Stimulated activated CD4-positive, alpha-beta T cell treated with anti-CD3 and anti-CD28 coated beads, Interleukin-12 subunit alpha, Interleukin-12 subunit beta, amount 100 ng/mL, for 24 hours (primary cell): ENCODE measurements at regions not wholly inside any gene's neighbourhood (a gene's known extent, or its start where the extent isn't known, plus 50 kb on each side); places are given as distances from the start of the nearest gene placed in this dataset.
"Not testable (repeated sequence)": the region's sequence is repeated elsewhere in the genome, so short reads cannot be mapped to it uniquely, and the experiment has no call there.

ENCODE experiments used
- DNase-seq, 2 experiments: peaks; one replicate each; pipeline ENCODE4 v3.0.0-alpha.2; 2020; ENCODE audit warnings: low read depth in 2 of 2

GRCh38 chr2:8118940-8119781 lies 562.7 kb upstream of the ID2 start:
- no peak for DNase-seq

- DNase-seq, result no peak
Measured at GRCh38 chr2:8119782-8120505, 561.9 kb upstream of the ID2 start.

GRCh38 chr2:8120506-8120860 lies 561.4 kb upstream of the ID2 start:
- no peak for DNase-seq

DNA sequence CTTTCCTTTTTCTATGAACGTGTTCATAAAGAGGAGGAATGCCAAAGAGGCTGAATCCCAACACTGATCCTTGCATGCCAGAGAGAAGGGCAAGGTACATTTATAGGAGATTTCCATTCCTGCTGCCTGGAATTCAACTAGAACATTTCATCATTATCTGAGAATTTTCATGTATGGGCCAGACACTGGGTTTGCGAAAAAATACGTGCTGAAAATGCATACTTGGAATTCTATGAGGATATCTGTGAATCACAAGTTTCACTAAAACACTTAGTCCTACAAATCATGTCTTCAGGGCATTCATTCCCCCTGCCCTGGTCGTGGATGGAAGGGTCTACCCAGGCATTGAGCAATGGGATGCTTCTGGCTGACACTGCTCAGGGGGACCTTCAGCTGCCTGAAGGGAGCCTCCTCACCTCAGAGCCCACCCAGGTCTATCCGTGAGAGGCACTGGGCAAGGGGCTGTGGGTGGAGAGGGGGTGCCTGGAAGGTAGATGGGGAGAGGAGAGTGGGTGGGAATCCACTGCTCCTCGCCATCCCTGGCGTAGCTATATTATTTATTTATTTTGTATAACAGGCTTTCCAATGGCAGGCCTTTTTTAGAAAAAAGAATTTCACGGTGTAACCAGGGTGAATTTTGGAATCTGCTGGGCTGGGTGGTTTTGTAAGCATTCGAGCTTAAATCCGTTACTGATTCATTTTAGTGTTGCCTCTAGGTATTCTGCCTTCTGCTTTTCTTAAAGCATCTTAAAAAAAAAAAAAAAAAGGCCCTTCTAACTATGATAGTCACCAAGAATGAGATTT lies 560.6 kb upstream of the ID2 start:
- no peak for DNase-seq

DNA sequence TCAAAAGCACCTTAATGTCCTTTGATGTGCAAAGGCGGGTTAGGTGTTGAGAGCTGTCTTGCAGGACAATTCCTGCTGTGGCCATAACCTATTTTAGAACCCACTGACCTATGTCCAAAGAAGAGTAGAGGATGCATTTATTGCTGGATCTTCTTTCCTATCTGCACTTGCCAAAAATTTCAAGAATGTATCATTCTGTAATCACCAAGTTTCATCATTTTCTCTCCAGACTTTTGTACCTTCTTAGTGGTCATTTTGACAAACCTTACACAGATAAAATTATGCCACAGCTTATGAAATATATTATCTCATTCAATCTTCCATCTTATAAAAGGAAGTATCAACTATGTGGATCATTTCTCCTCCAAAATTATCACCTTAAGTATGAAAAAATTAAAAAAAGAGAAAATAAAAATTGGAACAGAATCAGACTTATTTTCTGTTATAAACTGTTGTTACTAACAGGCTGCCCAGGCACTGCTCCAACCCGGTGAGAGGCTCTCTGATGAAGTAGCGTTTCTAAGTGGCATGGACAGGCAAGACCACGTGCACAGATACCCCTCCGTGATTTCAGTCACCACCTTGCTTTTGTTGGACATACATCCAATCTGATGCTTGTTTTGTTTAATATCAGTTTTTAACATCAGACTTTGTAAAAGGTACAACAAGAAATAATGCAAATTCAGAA lies 559.9 kb upstream of the ID2 start:
- DNase-seq, result no peak

GRCh38 chr2:8122520-8122919 lies 559.3 kb upstream of the ID2 start:
- DNase-seq, result no peak

GRCh38 chr2:8123464-8123863 lies 558.4 kb upstream of the ID2 start:
- no peak for DNase-seq

DNA sequence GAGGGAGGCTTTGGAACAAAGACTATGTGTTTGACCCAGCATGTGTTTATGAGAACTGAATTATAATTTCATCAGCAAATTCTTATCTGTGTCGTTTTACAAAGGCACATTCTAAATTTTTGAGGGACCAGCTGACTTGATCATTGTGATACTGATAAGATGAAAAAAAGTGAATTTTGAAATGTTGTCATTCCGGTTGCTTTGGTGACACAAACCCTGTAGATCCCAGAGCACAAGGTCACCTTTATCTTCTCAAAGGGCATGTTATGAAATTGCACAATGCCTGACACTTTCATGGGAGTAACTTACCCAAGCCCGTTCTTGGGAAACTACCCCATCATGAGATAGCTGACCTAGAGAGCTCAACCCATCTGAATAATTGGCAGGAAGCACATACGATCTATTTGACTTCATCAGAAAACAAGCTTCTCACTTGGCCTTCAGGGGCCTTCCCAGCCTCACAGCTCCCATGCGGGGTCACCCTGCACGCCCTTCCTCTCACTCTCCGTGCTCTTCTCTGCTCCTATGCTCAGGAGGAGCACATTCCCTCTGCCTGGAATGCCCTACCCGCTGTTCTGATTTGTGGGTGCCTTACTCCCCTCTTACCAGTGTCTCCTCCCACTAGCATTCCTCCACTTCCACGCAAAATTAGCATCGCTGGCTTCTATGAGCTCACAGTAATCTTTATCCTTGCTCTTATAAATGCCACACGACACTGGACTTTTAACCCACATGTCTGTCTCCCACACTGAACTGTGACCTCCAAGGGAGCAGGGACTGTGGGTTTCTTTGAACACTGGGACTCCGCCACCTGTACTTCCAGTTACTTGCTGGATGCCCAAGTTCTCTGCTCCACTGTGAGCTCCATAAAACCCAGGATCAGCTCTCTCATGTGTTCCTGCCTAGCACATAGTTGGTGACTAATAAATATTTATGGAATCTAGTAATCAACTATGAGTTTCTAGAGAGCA lies 555.8 kb upstream of the ID2 start:
- DNase-seq, result no peak

DNA sequence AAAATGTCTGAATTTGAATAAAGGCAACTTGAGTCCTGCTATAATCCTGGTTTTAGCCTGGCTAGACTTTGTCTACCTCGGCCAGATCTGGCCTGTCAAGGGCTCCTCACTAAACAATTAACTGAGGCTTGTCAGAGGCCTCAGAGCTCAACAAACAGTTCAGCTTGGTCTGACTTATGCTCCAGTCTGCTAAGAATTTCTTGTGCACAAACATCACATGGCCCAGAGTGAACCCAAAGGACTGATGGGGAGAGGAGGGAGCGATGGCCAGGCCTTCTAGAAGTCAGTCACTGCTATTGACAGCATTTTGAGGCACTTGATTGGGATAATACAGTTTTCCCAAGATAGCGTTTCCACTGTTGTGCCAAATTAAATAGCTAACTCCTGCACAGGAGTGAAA lies 555.1 kb upstream of the ID2 start:
- DNase-seq, result no peak

GRCh38 chr2:8131423-8131822 lies 550.4 kb upstream of the ID2 start:
- not testable (repeated sequence) for DNase-seq

DNA sequence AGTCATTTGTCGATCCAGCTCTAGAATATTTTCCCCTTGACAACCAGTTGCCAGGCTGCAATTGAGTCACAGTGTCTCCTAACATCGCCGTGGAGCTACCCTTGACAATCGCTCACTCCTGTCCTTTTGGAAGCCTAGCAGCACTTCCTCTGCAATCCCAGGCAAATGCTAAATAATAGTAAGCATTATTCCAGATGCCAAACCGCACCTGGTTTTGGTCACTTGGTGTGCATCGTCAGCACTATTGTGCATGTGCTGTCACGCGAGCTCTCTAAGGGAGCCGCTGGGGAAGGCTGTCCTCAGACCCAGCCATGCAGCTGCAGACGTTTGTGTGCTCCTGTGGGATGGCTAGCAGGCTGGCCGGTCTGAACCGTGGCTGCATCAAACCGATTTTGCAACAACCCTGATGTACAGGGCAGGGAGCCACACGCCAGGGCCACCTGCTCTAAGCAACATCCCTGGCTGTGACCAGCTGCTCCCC lies 549.5 kb upstream of the ID2 start:
- DNase-seq, result no peak

DNA sequence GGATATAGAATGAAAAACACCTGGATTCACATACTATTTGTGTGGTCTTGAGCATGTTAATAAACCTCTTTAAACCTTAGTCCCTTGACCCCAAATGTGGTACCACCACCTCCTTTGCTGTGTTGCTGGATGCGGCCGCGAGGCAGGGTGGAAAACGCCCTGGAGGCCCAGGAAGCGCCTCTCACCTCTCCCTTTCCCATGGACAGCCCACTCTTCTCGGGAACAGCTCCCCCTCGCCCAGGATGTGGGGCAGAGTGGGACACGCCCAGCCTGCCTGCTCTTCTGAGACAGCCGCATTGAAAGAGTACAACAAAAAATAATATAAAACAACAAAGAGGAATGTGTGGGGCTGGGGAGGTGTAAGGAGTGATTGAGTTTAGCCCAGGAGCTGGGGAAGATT lies 549.0 kb upstream of the ID2 start:
- no peak for DNase-seq

- no peak for DNase-seq
Measured at GRCh38 chr2:8133363-8133762, 548.5 kb upstream of the ID2 start.

GRCh38 chr2:8133913-8134472 lies 547.9 kb upstream of the ID2 start:
- DNase-seq, result no peak

DNA sequence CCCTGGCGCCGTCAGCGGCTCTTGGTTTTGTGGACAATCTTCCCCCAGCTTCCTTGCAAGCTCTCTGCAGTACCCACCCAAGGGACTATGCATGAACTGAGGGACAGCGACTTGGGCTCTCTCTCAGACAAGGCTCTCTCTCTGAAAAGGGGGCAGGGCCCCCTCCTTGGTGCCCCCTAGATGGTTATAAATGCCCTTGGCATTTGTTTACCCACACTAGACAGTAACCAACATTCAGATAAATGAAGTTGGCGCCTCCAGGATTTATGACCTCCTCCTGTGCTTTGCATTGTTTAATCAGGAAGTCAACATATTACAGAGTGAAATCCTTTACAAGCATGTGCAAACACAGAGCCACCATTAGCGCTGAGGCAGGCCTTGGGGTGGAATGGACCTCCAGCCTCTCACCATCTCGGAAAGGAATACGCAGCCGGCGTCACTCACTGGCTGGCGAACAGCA lies 547.4 kb upstream of the ID2 start:
- no peak for DNase-seq

- DNase-seq, result no peak
Measured at GRCh38 chr2:8134985-8135682, 546.7 kb upstream of the ID2 start.

DNA sequence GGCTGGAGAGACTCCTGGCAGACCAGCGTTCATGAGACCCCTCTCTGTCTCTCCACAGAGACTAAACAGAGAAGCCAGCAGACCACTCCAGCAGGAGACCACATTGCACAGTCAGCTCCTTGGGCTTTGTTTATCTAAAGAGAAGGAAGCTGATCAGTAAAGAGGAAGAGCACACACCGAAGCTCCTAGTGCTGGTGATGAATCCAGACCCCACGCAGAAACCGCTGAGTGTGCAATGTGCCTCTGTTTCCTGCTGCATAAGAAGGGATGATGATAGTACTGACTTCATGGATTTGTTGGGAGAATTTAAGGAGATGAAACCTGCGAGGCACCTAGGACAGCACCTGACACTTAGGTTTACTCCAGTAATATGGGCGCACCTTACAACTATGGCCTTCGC lies 544.1 kb upstream of the ID2 start:
- no peak for DNase-seq

DNA sequence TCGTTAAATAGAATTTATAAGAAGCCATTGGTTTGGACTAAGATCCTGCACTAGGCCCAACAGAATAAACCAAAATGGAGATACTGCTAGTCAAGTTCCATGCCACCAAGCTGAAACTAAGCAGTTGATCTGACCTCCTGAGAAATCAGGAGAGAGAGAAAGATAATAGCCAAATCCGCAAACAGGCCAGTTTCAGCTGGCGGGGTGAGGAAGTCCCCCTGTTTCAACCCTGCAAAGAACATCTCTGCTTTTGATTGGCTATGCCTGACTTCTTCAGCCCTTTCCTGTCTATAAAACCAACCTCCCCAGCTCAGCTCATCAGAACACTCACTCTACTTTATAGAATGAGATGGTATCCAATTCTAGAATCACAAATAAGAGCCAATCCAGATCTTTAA lies 543.3 kb upstream of the ID2 start:
- no peak for DNase-seq

DNA sequence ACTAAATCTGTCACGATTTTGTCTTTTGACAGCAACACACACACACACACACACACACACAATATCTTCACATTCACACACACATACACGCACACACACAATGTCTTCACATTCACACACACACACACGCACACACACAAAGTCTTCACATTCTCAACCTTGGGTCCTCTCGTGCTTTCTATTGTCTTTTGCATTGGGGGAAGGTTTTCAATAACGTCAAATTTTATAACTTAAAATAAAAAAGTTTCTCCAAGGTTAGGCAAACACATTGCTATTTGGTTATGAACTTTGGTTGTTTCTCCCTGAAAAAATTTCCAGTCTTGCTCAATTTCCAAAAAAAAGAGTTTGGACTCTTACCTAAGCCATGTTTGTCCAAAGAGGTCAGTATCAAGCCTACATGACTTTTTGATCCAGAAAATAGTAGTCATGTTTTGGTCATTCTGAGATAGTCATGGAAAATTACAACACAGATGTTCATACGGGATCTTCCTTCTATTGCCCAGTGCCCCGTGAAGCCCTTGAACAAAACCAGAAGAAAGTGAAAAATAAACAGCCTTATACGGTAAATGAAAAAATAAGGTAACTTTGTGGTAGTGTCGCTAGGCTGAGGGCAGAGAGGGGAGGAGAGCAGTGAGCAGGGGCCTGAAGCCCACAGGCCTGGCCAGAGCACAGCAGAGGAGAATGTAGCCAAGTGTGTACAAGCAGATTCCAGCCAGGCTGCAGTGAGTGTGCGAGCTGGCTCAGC lies 542.8 kb upstream of the ID2 start:
- no peak for DNase-seq
